ENCODE measurements at regions not wholly inside any gene's neighbourhood (a gene's known extent, or its start where the extent isn't known, plus 50 kb on each side); places are given as distances from the start of the nearest gene placed in this dataset.

DNA sequence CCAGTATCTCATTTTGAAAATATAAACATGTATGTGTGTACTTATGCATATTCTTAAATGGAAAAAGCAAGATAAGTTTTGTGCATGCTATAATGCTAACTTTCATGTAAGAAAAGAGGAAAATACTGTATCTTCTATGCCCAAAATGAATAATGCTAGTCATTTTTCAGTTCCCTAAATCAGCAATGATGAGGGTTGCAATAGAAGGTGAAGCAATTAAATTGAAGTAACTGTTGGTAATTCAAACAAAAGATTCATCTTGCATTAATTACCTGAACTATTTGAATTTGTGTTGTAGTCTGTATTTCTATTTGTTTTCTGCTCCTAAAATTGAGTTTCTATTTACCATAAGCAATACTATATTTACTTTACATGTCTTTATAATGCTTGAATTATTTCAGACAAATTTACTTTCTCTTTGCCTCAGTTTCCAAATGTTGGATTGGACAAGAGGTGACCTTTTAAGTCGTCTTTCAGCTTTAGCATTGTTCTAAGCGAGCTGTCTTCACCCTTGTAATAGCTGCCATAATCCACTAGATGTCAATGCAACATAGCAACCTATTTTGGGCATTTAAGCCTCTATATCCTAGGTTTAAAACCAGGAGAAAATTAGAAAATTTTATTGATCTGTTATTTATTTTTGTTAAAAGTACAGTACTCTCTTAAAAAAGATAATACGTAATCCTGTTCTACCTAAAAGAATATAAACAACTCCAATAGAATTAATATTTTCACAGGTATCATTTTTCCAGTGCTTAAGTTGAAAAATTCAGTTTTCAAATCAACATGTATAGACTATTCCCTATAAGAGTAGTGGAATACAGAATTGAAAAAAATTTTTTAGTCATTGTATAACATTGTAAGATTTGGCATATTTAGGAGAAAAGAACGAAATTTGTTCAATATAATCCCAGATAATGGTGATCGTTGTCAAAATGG, 52.3 kb upstream of the IFNGR1 start:
- Histone ChIP-seq H3K27ac (ENCODE audit: low read length) (no peak overlapping the region), H3K4me1 (ENCODE audit: control insufficient read depth, insufficient read depth, low read length) (no peaks in the 10 kb centered on the region), H3K4me3 (ENCODE audit: low read length) (no peak overlapping the region), H3K27me3 (ENCODE audit: control insufficient read depth, insufficient read depth, low read length) (no peaks in the 10 kb centered on the region), H3K36me3 (ENCODE audit: control insufficient read depth, insufficient read depth, low read length) (no peaks in the 10 kb centered on the region), H3K9me3 (replicated peaks; ENCODE audit: control insufficient read depth, low read depth, low read length) (no peaks in the 10 kb centered on the region)
- no CpG with 5 or more reads among the region's 5 CpGs for WGBS (ENCODE audit: insufficient coverage)
- DNase-seq: peak; percentile 67

GRCh38 chr6:137269803-137270202, 50.6 kb upstream of the IFNGR1 start:
- no CpG with 5 or more reads among the region's 3 CpGs for WGBS (ENCODE audit: insufficient coverage)

GRCh38 chr6:137269347-137269746, 50.2 kb upstream of the IFNGR1 start:
- Histone ChIP-seq H3K36me3 (ENCODE audit: control insufficient read depth, insufficient read depth, low read length) (no peaks in the 10 kb centered on the region), H3K9me3 (replicated peaks; ENCODE audit: control insufficient read depth, low read depth, low read length) (no peaks in the 10 kb centered on the region), H3K4me3 (ENCODE audit: low read length) (no peak overlapping the region), H3K27me3 (ENCODE audit: control insufficient read depth, insufficient read depth, low read length) (no peaks in the 10 kb centered on the region), H3K4me1 (ENCODE audit: control insufficient read depth, insufficient read depth, low read length) (no peaks in the 10 kb centered on the region), H3K27ac (ENCODE audit: low read length) (no peak overlapping the region)
- WGBS (ENCODE audit: insufficient coverage): no CpG with 5 or more reads among the region's 3 CpGs
- no peak for DNase-seq

More at GRCh38 chr6:137269803-137270202, 50.6 kb upstream of the IFNGR1 start:
- Histone ChIP-seq H3K27me3 (ENCODE audit: control insufficient read depth, insufficient read depth, low read length) (no peaks in the 10 kb centered on the region), H3K9me3 (replicated peaks; ENCODE audit: control insufficient read depth, low read depth, low read length) (no peaks in the 10 kb centered on the region), H3K27ac (ENCODE audit: low read length) (no peak overlapping the region), H3K4me3 (ENCODE audit: low read length) (no peak overlapping the region), H3K36me3 (ENCODE audit: control insufficient read depth, insufficient read depth, low read length) (no peaks in the 10 kb centered on the region), H3K4me1 (ENCODE audit: control insufficient read depth, insufficient read depth, low read length) (no peaks in the 10 kb centered on the region)
- DNase-seq: no peak
